HG03103 (cell line): ENCODE measurements at regions not wholly inside any gene's neighbourhood (a gene's known extent, or its start where the extent isn't known, plus 50 kb on each side); places are given as distances from the start of the nearest gene placed in this dataset.
"Not testable (repeated sequence)": the region's sequence is repeated elsewhere in the genome, so short reads cannot be mapped to it uniquely, and the experiment has no call there.

ENCODE experiments used
- ATAC-seq: cut with Tn5 transposase; IDR thresholded peaks from one replicate; pipeline ENCODE4 v1.9.1; 2021; ENCODE audit warnings: low read depth; ENCODE audit not compliant: unreplicated experiment

- ATAC-seq = no peak
These were observed 183.8 kb upstream of the TBL1XR1 start for GRCh38 chr3:177381070-177381469.

DNA sequence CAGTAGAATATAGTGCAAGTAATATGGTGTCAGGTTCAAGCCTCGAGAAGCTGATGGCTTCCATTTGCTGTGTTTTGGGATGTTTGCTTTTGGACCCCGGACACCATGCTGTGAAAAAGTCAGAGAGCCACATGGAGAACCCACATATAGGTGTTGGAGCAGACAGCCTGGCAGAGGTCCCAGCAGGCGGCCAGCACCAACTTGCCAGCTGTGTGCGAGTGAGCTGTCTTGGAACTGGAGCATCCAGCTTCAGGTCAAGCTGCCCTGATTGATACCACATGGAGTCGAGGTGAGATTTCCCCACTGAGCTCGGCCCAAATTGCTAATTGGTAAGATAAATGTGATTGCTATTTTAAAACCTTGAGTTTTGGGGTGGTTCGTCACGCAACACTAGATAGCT, 185.7 kb upstream of the TBL1XR1 start:
- ATAC-seq = no peak

- no peak for ATAC-seq
These were observed 187.9 kb upstream of the TBL1XR1 start for GRCh38 chr3:177385186-177385585.

DNA sequence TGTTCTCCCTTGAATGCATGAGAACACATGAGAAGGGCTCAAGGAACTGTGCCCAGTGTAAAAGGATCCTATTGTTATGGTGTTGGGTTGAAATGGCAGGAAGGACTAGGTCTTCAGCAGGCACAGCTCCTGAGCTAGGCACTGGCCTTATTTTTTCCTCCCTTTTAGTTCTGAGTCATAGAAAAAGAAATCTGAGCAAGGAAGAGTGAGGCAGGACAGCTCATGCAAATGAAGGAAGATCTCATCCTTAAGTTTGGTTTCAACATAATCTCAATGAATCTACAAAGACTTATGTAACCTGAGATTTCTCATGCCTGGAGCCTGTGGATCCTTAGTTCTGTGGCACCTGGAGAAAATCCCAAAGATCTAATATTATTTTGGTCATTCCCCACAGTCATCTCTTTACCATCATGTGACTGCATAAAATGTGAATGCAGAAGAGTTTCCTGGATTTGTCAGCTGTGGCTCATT, 188.6 kb upstream of the TBL1XR1 start:
- no peak for ATAC-seq

DNA sequence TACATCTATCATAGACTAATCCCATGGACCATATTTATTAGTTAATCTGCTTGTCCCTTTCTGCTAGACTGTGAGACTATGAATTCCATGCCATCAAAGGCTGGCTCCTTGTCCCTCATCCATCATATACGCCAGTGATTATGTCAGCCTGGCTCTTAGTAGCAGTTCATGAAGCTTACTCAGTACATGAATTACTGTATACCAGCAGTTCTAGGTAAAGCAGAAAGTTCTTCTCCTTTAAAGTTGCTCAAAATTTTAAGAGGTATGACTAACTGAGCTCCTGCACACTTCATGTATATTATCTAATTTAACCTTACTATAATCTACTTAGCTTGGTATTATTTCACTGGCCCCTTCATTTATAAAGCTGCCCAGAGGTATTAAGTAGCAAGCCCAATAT, 190.9 kb upstream of the TBL1XR1 start:
- ATAC-seq = no peak

DNA sequence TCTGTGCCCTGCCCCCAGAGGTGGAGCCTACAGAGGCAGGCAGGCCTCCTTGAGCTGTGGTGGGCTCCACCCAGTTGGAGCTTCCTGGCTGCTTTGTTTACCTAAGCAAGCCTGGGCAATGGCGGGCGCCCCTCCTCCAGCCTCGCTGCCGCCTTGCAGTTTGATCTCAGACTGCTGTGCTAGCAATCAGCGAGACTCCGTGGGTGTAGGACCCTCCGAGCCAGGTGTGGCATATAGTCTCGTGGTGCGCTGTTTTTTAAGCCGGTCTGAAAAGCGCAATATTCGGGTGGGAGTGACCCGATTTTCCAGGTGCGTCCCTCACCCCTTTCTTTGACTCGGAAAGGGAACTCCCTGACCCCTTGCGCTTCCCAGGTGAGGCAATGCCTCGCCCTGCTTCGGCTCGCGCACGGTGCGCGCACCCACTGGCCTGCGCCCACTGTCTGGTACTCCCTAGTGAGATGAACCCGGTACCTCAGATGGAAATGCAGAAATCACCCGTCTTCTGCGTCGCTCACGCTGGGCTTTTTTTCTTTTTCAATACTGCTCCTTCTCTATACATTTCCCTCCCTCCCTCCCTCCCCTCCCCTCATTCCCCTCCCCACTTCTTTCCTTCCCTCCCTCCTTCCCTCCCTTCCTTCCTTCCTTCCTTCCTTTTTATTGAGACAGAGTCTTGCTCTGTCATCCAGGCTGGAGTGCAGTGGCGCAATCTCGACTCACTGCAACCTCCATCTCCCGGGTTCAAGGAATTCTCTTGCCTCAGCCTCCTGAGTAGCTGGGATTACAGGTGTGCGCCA, 197.1 kb upstream of the TBL1XR1 start:
- ATAC-seq = not testable (repeated sequence)

- ATAC-seq = no peak
These were observed 199.5 kb upstream of the TBL1XR1 start for GRCh38 chr3:177396733-177397132.

GRCh38 chr3:177401375-177401774, 204.1 kb upstream of the TBL1XR1 start:
- no peak for ATAC-seq

DNA sequence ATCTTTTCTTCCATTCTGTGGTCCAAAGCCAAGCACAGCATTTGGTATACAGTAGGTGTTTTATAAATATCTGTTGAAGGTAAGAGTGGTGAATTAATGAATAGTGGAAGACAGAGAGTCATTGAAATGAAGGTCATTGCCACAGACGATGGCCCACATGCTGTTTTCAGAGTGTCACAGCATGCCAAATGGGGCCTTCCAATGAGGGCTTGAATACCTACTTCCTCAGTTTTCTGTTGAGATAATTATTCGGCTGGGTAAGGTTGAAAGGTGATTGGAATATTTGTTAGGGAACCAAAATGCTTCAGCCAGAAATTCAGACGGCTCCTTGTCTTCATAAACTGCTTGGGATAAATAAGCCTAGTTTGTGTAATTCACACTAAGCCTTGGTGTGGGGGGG, 205.3 kb upstream of the TBL1XR1 start:
- no peak for ATAC-seq

- no peak for ATAC-seq
These were observed 207.9 kb upstream of the TBL1XR1 start for GRCh38 chr3:177405191-177405672.

GRCh38 chr3:177410730-177411129, 213.4 kb upstream of the TBL1XR1 start:
- ATAC-seq = no peak

DNA sequence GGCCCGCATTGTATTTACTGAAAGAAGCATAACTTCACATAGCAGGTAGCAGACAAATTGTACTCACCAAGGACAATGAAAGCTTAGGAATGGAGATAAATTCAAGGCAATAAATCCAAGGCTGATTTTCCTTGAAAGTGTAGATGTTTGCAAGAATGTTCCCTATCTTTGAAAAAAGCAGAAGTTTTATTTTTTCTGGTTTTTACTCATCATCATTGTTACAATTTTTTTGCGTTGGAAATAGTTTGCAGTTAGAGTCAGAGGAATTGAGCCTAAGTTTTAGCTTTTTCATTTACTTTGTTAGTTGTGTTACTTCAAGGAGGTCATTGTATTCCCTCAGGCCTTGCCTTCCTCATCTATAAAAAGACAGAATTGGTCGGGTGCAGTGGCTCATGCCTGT, 213.9 kb upstream of the TBL1XR1 start:
- no peak for ATAC-seq

DNA sequence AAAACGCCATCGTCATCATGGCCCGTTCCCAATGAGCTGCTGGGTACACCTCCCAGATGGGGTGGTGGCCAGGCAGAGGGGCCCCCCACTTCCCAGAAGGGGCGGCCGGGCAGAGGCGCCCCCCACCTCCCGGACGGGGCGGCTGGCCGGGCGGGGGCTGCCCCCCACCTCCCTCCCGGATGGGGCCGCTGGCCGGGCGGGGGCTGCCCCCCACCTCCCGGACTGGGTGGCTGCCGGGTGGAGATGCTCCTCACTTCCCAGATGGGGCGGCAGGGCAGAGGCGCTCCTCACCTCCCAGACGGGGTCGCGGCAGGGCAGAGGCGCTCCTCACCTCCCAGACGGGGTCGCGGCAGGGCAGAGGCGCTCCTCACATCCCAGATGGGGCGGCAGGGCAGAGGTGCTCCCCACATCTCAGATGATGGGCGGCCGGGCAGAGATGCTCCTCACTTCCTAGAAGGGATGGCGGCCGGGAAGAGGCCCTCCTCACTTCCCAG, 215.4 kb upstream of the TBL1XR1 start:
- not testable (repeated sequence) for ATAC-seq

DNA sequence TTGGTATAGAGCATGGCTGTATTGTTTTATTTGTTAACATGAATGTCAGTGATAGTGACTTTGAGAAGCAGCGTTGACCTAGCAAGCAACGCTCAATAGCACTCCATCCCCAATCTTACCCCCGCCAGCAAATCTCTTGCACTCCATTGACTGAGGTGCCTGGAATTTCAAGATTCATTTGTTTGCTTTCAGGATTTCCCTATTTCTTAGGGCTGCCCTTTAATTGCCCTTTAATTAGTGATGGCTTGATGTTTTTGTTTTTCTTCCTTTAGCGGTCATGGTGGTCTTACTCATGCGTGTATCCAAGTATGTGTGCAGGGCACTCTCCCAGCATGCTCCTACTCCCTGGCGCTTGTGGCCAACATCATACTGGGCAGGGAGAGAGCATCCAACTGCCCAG, 216.8 kb upstream of the TBL1XR1 start:
- ATAC-seq = no peak

DNA sequence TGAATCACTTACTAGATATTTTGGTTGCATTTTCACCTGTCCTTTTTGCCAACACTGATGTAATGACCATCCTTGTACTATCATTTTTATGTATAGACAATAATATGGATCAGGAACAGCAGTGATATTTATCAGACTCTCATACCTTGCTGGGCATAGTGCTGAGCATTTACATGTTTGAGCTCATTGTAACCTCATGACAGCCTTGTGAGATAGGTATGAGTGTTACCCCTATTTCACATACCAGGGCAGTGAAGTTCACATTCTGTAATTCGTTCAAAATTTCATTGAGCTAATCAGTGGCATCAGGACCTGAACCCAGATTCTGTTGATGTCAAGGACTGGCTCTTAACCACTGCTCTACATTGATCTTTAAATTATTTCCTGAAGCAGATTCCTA, 221.5 kb upstream of the TBL1XR1 start:
- ATAC-seq = no peak

GRCh38 chr3:177419904-177420601, 222.8 kb upstream of the TBL1XR1 start:
- ATAC-seq = no peak

- no peak for ATAC-seq
These were observed 223.6 kb upstream of the TBL1XR1 start for GRCh38 chr3:177420651-177421480.

DNA sequence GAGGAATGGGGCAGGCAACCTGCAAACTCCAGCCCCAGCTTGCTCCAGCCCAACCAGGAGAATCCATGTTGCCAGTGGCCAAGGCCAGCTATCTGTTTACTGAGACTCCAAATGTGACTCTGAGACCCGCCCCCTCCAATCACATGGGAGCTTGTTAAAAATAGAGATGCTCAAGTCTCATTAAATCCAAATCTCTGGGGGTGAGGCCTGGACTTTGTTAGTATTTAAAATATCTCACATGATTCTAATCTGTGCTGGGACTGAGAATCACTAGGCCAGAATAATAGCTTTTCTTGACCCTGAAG, 224.2 kb upstream of the TBL1XR1 start:
- ATAC-seq = no peak

DNA sequence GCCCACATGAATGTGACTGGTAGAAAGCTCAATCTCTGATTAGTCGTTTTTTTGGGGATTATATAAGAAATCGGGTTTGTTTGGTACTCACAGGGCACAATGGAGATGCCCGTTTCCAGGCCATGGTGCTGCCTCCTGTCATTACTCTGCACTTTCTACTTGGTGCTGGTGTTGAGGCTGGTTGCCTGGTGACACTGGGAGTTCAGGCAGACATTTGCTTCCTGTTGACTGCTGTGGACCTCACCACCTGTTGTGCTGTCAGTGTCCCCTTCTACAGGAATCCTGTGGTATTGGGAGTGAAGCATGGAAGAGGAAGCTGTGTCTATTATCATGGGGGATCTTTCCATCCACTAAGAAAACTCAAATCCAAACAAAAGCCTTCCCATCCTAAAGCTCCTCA, 227.2 kb upstream of the TBL1XR1 start:
- ATAC-seq = no peak

GRCh38 chr3:177425042-177425441, 227.8 kb upstream of the TBL1XR1 start:
- no peak for ATAC-seq
